SK-N-SH (cell line): ENCODE measurements at regions not wholly inside any gene's neighbourhood (a gene's known extent, or its start where the extent isn't known, plus 50 kb on each side); places are given as distances from the start of the nearest gene placed in this dataset.

ENCODE experiments used
- EP300 ChIP-seq, 2 experiments: IDR thresholded peaks; 2 replicates each; pipeline versions ENCODE4 v1.4.0 to v1.6.1; 2012; ENCODE audit warnings: borderline replicate concordance in 1 of 2, low read depth in 1 of 2, low read length in 1 of 2
- EZH2phosphoT487 ChIP-seq: fragments of 200-600 bp; sonication (generic); IDR thresholded peaks from 2 replicates; pipeline ENCODE4 v1.6.1; 2017; ENCODE audit warnings: low read depth, mixed run types, mild to moderate bottlenecking, antibody characterized with exemption, moderate library complexity, borderline replicate concordance
- FOSL2 ChIP-seq: IDR thresholded peaks from 2 replicates; pipeline ENCODE4 v1.4.0; 2012; ENCODE audit warnings: low read depth, mild to moderate bottlenecking, moderate library complexity, borderline replicate concordance
- FOXJ3 ChIP-seq: sonication (generic); formaldehyde crosslinking; IDR thresholded peaks from 2 replicates; pipeline ENCODE4 v1.5.1; 2020; ENCODE audit warnings: mild to moderate bottlenecking, missing genetic modification reagents
- MAX ChIP-seq: IDR thresholded peaks from 2 replicates; pipeline ENCODE4 v1.4.0; 2012; ENCODE audit warnings: low read depth
- POLR2AphosphoS5 ChIP-seq: IDR thresholded peaks from 2 replicates; pipeline ENCODE4 v1.6.1; 2012; ENCODE audit warnings: low read depth, low read length
- RAD21 ChIP-seq: IDR thresholded peaks from 2 replicates; pipeline ENCODE4 v1.6.1; 2012; ENCODE audit warnings: mild to moderate bottlenecking, low read length
- SIN3A ChIP-seq: IDR thresholded peaks from 2 replicates; pipeline ENCODE4 v1.6.1; 2012; ENCODE audit warnings: low read depth, mild to moderate bottlenecking, low read length, moderate library complexity, borderline replicate concordance
- TF ChIP-seq, protein P1 (sequence below): fragments of 200-600 bp; sonication (generic); IDR thresholded peaks from 2 replicates; pipeline ENCODE4 v1.6.1; 2017; ENCODE audit warnings: antibody characterized with exemption, mild to moderate bottlenecking, moderate library complexity

DNA sequence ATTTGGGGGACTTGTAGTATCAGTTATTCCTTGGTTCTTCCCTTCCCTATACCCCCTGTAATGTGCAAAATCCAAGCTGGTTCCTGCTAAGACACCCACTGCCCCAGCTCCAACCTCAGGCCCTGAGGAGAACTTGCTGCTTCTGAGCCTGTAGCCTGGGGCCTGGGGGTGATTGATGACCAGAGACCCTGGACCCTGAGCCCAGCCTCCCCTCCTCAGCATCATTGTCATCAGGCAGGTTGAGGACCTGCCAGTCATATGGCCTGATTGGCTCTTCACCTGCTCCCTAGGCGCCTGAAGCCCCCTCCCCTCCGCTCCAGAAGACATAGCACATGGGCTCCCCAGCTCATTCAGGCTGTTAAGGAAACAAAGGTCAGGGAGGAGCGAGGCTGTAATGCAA, 73.8 kb upstream of the YWHAQ start:
- TF ChIP-seq POLR2AphosphoS5 (no peak), FOXJ3 (no peak), RAD21 (no peak), MAX (no peak), EP300 (IDR thresholded peaks at IDR 0.05; ENCODE audit: borderline replicate concordance in 1 of 2, low read depth in 1 of 2, low read length in 1 of 2) (no peak), SIN3A (no peak), FOSL2 (no peak), EZH2phosphoT487 (no peak)
- TF ChIP-seq, protein P1, sequence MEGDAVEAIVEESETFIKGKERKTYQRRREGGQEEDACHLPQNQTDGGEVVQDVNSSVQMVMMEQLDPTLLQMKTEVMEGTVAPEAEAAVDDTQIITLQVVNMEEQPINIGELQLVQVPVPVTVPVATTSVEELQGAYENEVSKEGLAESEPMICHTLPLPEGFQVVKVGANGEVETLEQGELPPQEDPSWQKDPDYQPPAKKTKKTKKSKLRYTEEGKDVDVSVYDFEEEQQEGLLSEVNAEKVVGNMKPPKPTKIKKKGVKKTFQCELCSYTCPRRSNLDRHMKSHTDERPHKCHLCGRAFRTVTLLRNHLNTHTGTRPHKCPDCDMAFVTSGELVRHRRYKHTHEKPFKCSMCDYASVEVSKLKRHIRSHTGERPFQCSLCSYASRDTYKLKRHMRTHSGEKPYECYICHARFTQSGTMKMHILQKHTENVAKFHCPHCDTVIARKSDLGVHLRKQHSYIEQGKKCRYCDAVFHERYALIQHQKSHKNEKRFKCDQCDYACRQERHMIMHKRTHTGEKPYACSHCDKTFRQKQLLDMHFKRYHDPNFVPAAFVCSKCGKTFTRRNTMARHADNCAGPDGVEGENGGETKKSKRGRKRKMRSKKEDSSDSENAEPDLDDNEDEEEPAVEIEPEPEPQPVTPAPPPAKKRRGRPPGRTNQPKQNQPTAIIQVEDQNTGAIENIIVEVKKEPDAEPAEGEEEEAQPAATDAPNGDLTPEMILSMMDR = no peak
